Esophagus squamous epithelium (tissue), 4 donors: ENCODE measurements at regions not wholly inside any gene's neighbourhood (a gene's known extent, or its start where the extent isn't known, plus 50 kb on each side); places are given as distances from the start of the nearest gene placed in this dataset.

ENCODE experiments used
- CTCF ChIP-seq, 6 experiments: fragments of 450-650 bp in 4 of 6; fragments of 200-600 bp in 2 of 6; sonication (generic) in 2 of 6; IDR thresholded peaks; one replicate each; pipeline ENCODE4 v1.5.1; 2016 to 2019; ENCODE audit warnings: antibody characterized with exemption in 6 of 6, mild to moderate bottlenecking in 4 of 6, moderate library complexity in 4 of 6
- POLR2A ChIP-seq, 4 donors: fragments of 450-650 bp; IDR thresholded peaks; one replicate each; pipeline ENCODE4 v1.6.1; 2017; ENCODE audit warnings: antibody characterized with exemption in 4 of 4, mild to moderate bottlenecking in 4 of 4, moderate library complexity in 3 of 4

- TF ChIP-seq CTCF (IDR thresholded peaks at IDR 0.05) (no peak), POLR2A (IDR thresholded peaks at IDR 0.05) (no peak)
These were observed 77.7 kb upstream of the ACAN start for GRCh38 chr15:88725305-88726210.
